ENCODE measurements at regions not wholly inside any gene's neighbourhood (a gene's known extent, or its start where the extent isn't known, plus 50 kb on each side); places are given as distances from the start of the nearest gene placed in this dataset.

- no peak overlapping the region for H3K27ac ChIP-seq
- TF ChIP-seq, protein P1, sequence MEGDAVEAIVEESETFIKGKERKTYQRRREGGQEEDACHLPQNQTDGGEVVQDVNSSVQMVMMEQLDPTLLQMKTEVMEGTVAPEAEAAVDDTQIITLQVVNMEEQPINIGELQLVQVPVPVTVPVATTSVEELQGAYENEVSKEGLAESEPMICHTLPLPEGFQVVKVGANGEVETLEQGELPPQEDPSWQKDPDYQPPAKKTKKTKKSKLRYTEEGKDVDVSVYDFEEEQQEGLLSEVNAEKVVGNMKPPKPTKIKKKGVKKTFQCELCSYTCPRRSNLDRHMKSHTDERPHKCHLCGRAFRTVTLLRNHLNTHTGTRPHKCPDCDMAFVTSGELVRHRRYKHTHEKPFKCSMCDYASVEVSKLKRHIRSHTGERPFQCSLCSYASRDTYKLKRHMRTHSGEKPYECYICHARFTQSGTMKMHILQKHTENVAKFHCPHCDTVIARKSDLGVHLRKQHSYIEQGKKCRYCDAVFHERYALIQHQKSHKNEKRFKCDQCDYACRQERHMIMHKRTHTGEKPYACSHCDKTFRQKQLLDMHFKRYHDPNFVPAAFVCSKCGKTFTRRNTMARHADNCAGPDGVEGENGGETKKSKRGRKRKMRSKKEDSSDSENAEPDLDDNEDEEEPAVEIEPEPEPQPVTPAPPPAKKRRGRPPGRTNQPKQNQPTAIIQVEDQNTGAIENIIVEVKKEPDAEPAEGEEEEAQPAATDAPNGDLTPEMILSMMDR (conservative IDR thresholded peaks at IDR 0.05) = no peak
These were observed 167.4 kb downstream of the TMEM26 start for GRCh38 chr10:61285749-61286148.

- TF ChIP-seq, protein P1 (conservative IDR thresholded peaks at IDR 0.05) = peak; percentile 84
- H3K27ac ChIP-seq = no peak overlapping the region
These were observed 168.8 kb downstream of the TMEM26 start for GRCh38 chr10:61284222-61284890.

GRCh38 chr10:61283481-61284221 is 169.5 kb downstream of the TMEM26 start:
- H3K27ac ChIP-seq = no peak overlapping the region
- TF ChIP-seq, protein P1 (conservative IDR thresholded peaks at IDR 0.05) = no peak

- TF ChIP-seq, protein P1 (conservative IDR thresholded peaks at IDR 0.05) = no peak
- H3K27ac ChIP-seq = no peak overlapping the region
These were observed 170.1 kb downstream of the TMEM26 start for GRCh38 chr10:61283066-61283465.

- no peak overlapping the region for H3K27ac ChIP-seq
- TF ChIP-seq, protein P1 (conservative IDR thresholded peaks at IDR 0.05) = no peak
These were observed 172.9 kb downstream of the TMEM26 start for GRCh38 chr10:61280303-61280702.

DNA sequence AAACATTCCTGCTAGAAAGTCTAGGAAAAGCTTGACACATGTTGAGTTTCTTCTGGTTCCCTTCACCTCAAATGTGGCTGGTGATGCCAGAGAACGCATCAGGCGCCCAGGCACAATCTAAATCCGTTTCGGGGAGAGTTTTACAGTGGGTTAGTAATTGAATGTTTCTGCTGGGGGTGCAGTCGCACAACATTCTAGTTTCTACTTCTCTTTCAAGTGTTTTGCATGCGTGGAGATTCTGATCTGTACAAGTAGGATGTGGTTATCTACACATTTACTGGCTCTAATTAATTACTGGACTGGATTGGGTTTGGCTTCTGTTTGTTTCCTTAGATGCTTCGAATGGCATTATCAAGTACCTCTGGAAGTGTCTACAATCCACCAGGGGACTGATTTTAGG is 173.8 kb downstream of the TMEM26 start:
- H3K27ac ChIP-seq = no peak overlapping the region
- TF ChIP-seq, protein P1 (conservative IDR thresholded peaks at IDR 0.05) = no peak

- H3K27ac ChIP-seq = no peak overlapping the region
- TF ChIP-seq, protein P1 (conservative IDR thresholded peaks at IDR 0.05) = no peak
These were observed 174.6 kb downstream of the TMEM26 start for GRCh38 chr10:61278556-61278955.

Measured in VCaP (cell line).